SK-N-SH treated with all-trans-retinoic acid at 6 μM for 48 hours (cell line): ENCODE measurements at regions not wholly inside any gene's neighbourhood (a gene's known extent, or its start where the extent isn't known, plus 50 kb on each side); places are given as distances from the start of the nearest gene placed in this dataset.

Experiments used
- ATAC-seq: fragments of 200-7000 bp; cut with Tn5 transposase; 3 replicates; pipeline ENCODE4 v1.9.1; 2020; ENCODE audit warnings: mild to moderate bottlenecking, moderate library complexity
- ARNTL ChIP-seq: fragments of 450-650 bp; formaldehyde crosslinking; IDR thresholded peaks from 2 replicates; pipeline ENCODE4 v1.5.0; 2020; ENCODE audit warnings: low read depth, mild to moderate bottlenecking, moderate library complexity, borderline replicate concordance
- BACH2 ChIP-seq: fragments of 250-450 bp; sonication (Bioruptor Pico); IDR thresholded peaks from 2 replicates; pipeline ENCODE4 v1.9.0; 2021; ENCODE audit warnings: mild to moderate bottlenecking, borderline replicate concordance
- CREB5 ChIP-seq: fragments of 250-450 bp; sonication (Bioruptor Pico); IDR thresholded peaks from 2 replicates; pipeline ENCODE4 v1.5.1; 2020; ENCODE audit warnings: low read depth, mild to moderate bottlenecking, moderate library complexity
- CSDC2 ChIP-seq: fragments of 250-450 bp; sonication (Bioruptor Pico); IDR thresholded peaks from 2 replicates; pipeline ENCODE4 v1.5.0; 2020; ENCODE audit warnings: mild to moderate bottlenecking, moderate library complexity
- ESRRG ChIP-seq: fragments of 250-450 bp; sonication (Bioruptor Pico); IDR thresholded peaks from 2 replicates; pipeline ENCODE4 v1.6.1; 2021; ENCODE audit warnings: mild to moderate bottlenecking
- GLIS3 ChIP-seq: fragments of 250-450 bp; sonication (Bioruptor Pico); IDR thresholded peaks from 2 replicates; pipeline ENCODE4 v1.5.0; 2020; ENCODE audit warnings: mild to moderate bottlenecking, moderate library complexity
- ISL1 ChIP-seq: fragments of 250-450 bp; sonication (Bioruptor Pico); IDR thresholded peaks from 2 replicates; pipeline ENCODE4 v2.1.2; 2022; ENCODE audit warnings: mild to moderate bottlenecking, moderate library complexity
- OSR1 ChIP-seq: fragments of 250-450 bp; sonication (Bioruptor Pico); IDR thresholded peaks from 2 replicates; pipeline ENCODE4 v1.8.0; 2022; ENCODE audit warnings: moderate library complexity, mild to moderate bottlenecking, inconsistent platforms
- PPARA ChIP-seq: fragments of 250-450 bp; sonication (Bioruptor Pico); IDR thresholded peaks from 2 replicates; pipeline ENCODE4 v1.5.0; 2020; ENCODE audit warnings: mild to moderate bottlenecking, borderline replicate concordance
- RARB ChIP-seq: fragments of 250-450 bp; sonication (Bioruptor Pico); IDR thresholded peaks from 2 replicates; pipeline ENCODE4 v1.8.0; 2021; ENCODE audit warnings: mild to moderate bottlenecking, moderate library complexity
- TOX ChIP-seq: fragments of 250-450 bp; sonication (Bioruptor Pico); IDR thresholded peaks from 2 replicates; pipeline ENCODE4 v1.8.0; 2021; ENCODE audit warnings: mild to moderate bottlenecking, moderate library complexity, borderline replicate concordance
- TSHZ2 ChIP-seq: fragments of 250-450 bp; sonication (Bioruptor Pico); IDR thresholded peaks from 2 replicates; pipeline ENCODE4 v1.5.0; 2020; ENCODE audit warnings: mild to moderate bottlenecking, moderate library complexity
- ZC3H10 ChIP-seq: fragments of 250-450 bp; sonication (Bioruptor Pico); IDR thresholded peaks from 2 replicates; pipeline ENCODE4 v1.5.1; 2021; ENCODE audit warnings: mild to moderate bottlenecking, moderate library complexity
- ZFP3 ChIP-seq: fragments of 250-450 bp; sonication (Bioruptor Pico); IDR thresholded peaks from 2 replicates; pipeline ENCODE4 v1.5.0; 2020; ENCODE audit warnings: mild to moderate bottlenecking, moderate library complexity
- ZFP30 ChIP-seq: fragments of 450-650 bp; formaldehyde crosslinking; IDR thresholded peaks from 2 replicates; pipeline ENCODE4 v1.5.0; 2022; ENCODE audit warnings: mild to moderate bottlenecking, moderate library complexity
- ZNF565 ChIP-seq: fragments of 450-650 bp; formaldehyde crosslinking; conservative IDR thresholded peaks from 2 replicates; pipeline ENCODE4 v1.5.0; 2020; ENCODE audit warnings: low read depth, mild to moderate bottlenecking, moderate library complexity
- ZNF70 ChIP-seq: fragments of 450-650 bp; formaldehyde crosslinking; IDR thresholded peaks from 2 replicates; pipeline ENCODE4 v1.5.0; 2020; ENCODE audit warnings: mild to moderate bottlenecking, moderate library complexity
- ZNF8 ChIP-seq: fragments of 450-650 bp; formaldehyde crosslinking; IDR thresholded peaks from 2 replicates; pipeline ENCODE4 v1.5.0; 2020; ENCODE audit warnings: mild to moderate bottlenecking, moderate library complexity
- TF ChIP-seq, protein P1 (sequence below): fragments of 250-450 bp; sonication (Bioruptor Pico); IDR thresholded peaks from 2 replicates; pipeline ENCODE4 v1.5.1; 2021; ENCODE audit warnings: mild to moderate bottlenecking, moderate library complexity
- TF ChIP-seq, protein P2 (sequence below): fragments of 250-450 bp; sonication (Bioruptor Pico); IDR thresholded peaks from 2 replicates; pipeline ENCODE4 v1.8.0; 2021; ENCODE audit warnings: low read depth, mild to moderate bottlenecking, moderate library complexity, borderline replicate concordance

GRCh38 chr7:93006480-93007095, 111.2 kb downstream of the SAMD9 start:
- ATAC-seq = no peak

DNA sequence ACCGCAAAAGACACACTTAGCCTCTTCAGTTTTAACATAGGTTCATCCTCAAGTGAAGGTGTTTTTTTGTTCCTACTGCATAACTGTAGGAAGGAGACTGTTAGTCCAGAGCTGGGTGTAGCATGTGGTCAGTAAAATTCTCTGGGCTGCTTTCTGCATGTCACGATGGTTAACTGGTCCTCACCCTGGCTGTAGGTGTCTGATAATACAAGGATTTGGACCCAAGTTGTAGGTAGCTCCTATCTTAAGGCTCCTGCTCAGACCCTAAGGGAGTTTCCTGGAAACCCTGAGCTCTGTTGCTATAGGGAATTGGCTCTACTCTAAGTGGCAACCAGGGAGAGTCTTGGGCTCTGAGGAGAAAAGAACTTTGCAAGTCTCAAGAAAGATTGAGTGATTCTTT, 112.9 kb downstream of the SAMD9 start:
- ATAC-seq = no peak
- TF ChIP-seq OSR1 (CRISPR knock-in tag) (no peak), ZFP30 (CRISPR knock-in tag) (no peak), ZFP3 (CRISPR knock-in tag) (no peak), ZNF70 (CRISPR knock-in tag) (no peak), CREB5 (CRISPR knock-in tag) (no peak), BACH2 (CRISPR knock-in tag) (no peak), ZNF8 (CRISPR knock-in tag) (no peak), ZC3H10 (CRISPR knock-in tag) (no peak), TOX (CRISPR knock-in tag) (no peak), ARNTL (CRISPR knock-in tag) (no peak), RARB (CRISPR knock-in tag) (no peak), CSDC2 (CRISPR knock-in tag) (no peak), GLIS3 (CRISPR knock-in tag) (no peak)
- TF ChIP-seq, protein P1, sequence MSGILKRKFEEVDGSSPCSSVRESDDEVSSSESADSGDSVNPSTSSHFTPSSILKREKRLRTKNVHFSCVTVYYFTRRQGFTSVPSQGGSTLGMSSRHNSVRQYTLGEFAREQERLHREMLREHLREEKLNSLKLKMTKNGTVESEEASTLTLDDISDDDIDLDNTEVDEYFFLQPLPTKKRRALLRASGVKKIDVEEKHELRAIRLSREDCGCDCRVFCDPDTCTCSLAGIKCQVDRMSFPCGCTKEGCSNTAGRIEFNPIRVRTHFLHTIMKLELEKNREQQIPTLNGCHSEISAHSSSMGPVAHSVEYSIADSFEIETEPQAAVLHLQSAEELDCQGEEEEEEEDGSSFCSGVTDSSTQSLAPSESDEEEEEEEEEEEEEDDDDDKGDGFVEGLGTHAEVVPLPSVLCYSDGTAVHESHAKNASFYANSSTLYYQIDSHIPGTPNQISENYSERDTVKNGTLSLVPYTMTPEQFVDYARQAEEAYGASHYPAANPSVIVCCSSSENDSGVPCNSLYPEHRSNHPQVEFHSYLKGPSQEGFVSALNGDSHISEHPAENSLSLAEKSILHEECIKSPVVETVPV = no peak

More at GRCh38 chr7:93006480-93007095, 111.2 kb downstream of the SAMD9 start:
- TF ChIP-seq GLIS3 (CRISPR knock-in tag) = no peak

- ATAC-seq = no peak
- TF ChIP-seq BACH2 (CRISPR knock-in tag) (no peak), TOX (CRISPR knock-in tag) (no peak), GLIS3 (CRISPR knock-in tag) (no peak), PPARA (no peak), RARB (CRISPR knock-in tag) (no peak), ISL1 (CRISPR knock-in tag) (no peak), ZNF8 (CRISPR knock-in tag) (no peak), OSR1 (CRISPR knock-in tag) (no peak), ZNF565 (CRISPR knock-in tag) (no peak), ESRRG (CRISPR knock-in tag) (no peak), CSDC2 (CRISPR knock-in tag) (no peak), CREB5 (CRISPR knock-in tag) (no peak), ZFP3 (CRISPR knock-in tag) (no peak), ZFP30 (CRISPR knock-in tag) (no peak), TSHZ2 (no peak)
- TF ChIP-seq, protein P2, sequence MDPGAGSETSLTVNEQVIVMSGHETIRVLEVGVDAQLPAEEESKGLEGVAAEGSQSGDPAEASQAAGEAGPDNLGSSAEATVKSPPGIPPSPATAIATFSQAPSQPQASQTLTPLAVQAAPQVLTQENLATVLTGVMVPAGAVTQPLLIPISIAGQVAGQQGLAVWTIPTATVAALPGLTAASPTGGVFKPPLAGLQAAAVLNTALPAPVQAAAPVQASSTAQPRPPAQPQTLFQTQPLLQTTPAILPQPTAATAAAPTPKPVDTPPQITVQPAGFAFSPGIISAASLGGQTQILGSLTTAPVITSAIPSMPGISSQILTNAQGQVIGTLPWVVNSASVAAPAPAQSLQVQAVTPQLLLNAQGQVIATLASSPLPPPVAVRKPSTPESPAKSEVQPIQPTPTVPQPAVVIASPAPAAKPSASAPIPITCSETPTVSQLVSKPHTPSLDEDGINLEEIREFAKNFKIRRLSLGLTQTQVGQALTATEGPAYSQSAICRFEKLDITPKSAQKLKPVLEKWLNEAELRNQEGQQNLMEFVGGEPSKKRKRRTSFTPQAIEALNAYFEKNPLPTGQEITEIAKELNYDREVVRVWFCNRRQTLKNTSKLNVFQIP (CRISPR knock-in tag) = no peak
- TF ChIP-seq, protein P1 = no peak
Measured at GRCh38 chr7:92997719-92998118, 120.1 kb downstream of the SAMD9 start.
